K562 (cell line): ENCODE measurements at regions not wholly inside any gene's neighbourhood (a gene's known extent, or its start where the extent isn't known, plus 50 kb on each side); places are given as distances from the start of the nearest gene placed in this dataset.

ENCODE experiments used
- CTCF ChIP-seq, 3 experiments: IDR thresholded peaks in 2 of 3; conservative IDR thresholded peaks in 1 of 3; 2 replicates each; pipeline ENCODE4 v1.5.1; 2011 to 2012; ENCODE audit warnings: low read length in 3 of 3, mild to moderate bottlenecking in 3 of 3, control low read depth in 2 of 3, improper control_type of control experiment in 1 of 3, inconsistent platforms in 1 of 3, low read depth in 1 of 3, mixed read lengths in 1 of 3, moderate library complexity in 1 of 3; ENCODE audit not compliant: insufficient read depth in 2 of 3
- FOXA3 ChIP-seq, 2 experiments: fragments of 450-650 bp in 1 of 2; sonication (generic) in 1 of 2; formaldehyde crosslinking; IDR thresholded peaks in 1 of 2; conservative IDR thresholded peaks in 1 of 2; 2 replicates each; pipeline versions ENCODE4 v1.4.0 to v1.8.0; 2020 to 2022; ENCODE audit warnings: mild to moderate bottlenecking in 2 of 2, missing genetic modification reagents in 1 of 2
- KDM4B ChIP-seq, 2 experiments: fragments of 450-650 bp in 1 of 2; sonication (generic) in 1 of 2; IDR thresholded peaks; 2 replicates each; pipeline ENCODE4 v1.6.1; 2016 to 2017; ENCODE audit warnings: borderline replicate concordance in 2 of 2, antibody characterized with exemption in 1 of 2, low read depth in 1 of 2, mild to moderate bottlenecking in 1 of 2
- MLX ChIP-seq, 2 experiments: fragments of 450-650 bp in 1 of 2; sonication (generic) in 1 of 2; formaldehyde crosslinking; conservative IDR thresholded peaks; 2 replicates each; pipeline versions ENCODE4 v1.4.0 to v1.8.1; 2020 to 2022; ENCODE audit warnings: mild to moderate bottlenecking in 1 of 2, missing genetic modification reagents in 1 of 2
- NFYB ChIP-seq: IDR thresholded peaks from 2 replicates; pipeline ENCODE4 v1.6.1; 2011; ENCODE audit warnings: mild to moderate bottlenecking, moderate library complexity; ENCODE audit not compliant: insufficient read length; ENCODE audit errors: extremely low read depth
- PHB2 ChIP-seq: fragments of 450-650 bp; IDR thresholded peaks from 2 replicates; pipeline ENCODE4 v1.6.1; 2017; ENCODE audit warnings: low read depth
- POLR2A ChIP-seq: fragments of 450-650 bp; conservative IDR thresholded peaks from 2 replicates; pipeline ENCODE4 v1.6.1; 2016
- PURB ChIP-seq: sonication (generic); formaldehyde crosslinking; IDR thresholded peaks from 2 replicates; pipeline ENCODE4 v1.9.0; 2021; ENCODE audit warnings: low read depth, mild to moderate bottlenecking, missing genetic modification reagents
- SUPT5H ChIP-seq: fragments of 450-650 bp; IDR thresholded peaks from 2 replicates; pipeline ENCODE4 v1.6.1; 2016
- TCF7L2 ChIP-seq: fragments of 150-350 bp; IDR thresholded peaks from 2 replicates; pipeline ENCODE4 v1.6.1; 2016; ENCODE audit warnings: low read depth, mild to moderate bottlenecking, low read length, moderate library complexity
- TEAD2 ChIP-seq: fragments of 450-650 bp; IDR thresholded peaks from 2 replicates; pipeline ENCODE4 v1.6.1; 2016; ENCODE audit warnings: missing genetic modification characterization, control low read depth, missing compliant biosample characterization
- ZNF274 ChIP-seq: IDR thresholded peaks from 2 replicates; pipeline ENCODE4 v1.6.1; 2011; ENCODE audit warnings: low read depth, mild to moderate bottlenecking, low read length, moderate library complexity, borderline replicate concordance
- ZNF512 ChIP-seq: IDR thresholded peaks from 2 replicates; pipeline ENCODE4 v1.6.1; 2016; ENCODE audit warnings: missing genetic modification characterization, missing compliant biosample characterization
- ZNF696 ChIP-seq: fragments of 250-450 bp; sonication (Bioruptor Pico); conservative IDR thresholded peaks from 2 replicates; pipeline ENCODE4 v1.4.0; 2020; ENCODE audit warnings: mild to moderate bottlenecking, moderate library complexity

DNA sequence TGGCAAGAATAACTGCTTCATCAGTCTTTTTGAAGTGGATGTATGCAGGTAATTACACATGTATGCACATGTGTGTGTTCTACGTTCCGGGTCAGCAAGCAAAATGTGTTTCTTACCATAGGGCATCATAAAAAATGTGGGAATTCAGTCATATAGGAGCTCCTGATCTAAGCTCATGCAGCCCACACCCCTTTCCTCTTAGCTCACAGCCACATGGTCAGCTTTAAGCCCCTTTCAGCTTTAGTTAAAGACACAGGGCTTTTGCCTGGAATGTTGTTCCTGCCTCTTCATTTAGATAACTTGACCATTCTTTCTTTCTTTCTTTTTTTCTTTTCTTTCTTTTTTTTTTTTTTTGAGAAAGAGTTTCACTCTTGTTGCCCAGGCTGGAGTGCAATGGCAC, 258.1 kb downstream of the RPS24 start:
- TF ChIP-seq FOXA3 (CRISPR knock-in tag; conservative IDR thresholded peaks at IDR 0.05 in 1 of 2, IDR thresholded peaks at IDR 0.05 in 1 of 2), result no peak
- TF ChIP-seq POLR2A, result no peak
- no peak for TF ChIP-seq PURB (CRISPR knock-in tag)
- no peak for TF ChIP-seq CTCF (IDR thresholded peaks at IDR 0.05 in 2 of 3, conservative IDR thresholded peaks at IDR 0.05 in 1 of 3; ENCODE audit: insufficient read depth in 2 of 3, low read depth in 1 of 3, low read length in 3 of 3)
- no peak for TF ChIP-seq PHB2
- no peak for TF ChIP-seq SUPT5H
- TF ChIP-seq MLX (CRISPR knock-in tag; conservative IDR thresholded peaks at IDR 0.05), result no peak
- no peak for TF ChIP-seq TEAD2 (tag)
- no peak for TF ChIP-seq NFYB
- no peak for TF ChIP-seq ZNF274
- no peak for TF ChIP-seq ZNF696
- no peak for TF ChIP-seq TCF7L2
- TF ChIP-seq KDM4B (IDR thresholded peaks at IDR 0.05; ENCODE audit: borderline replicate concordance in 2 of 2, low read depth in 1 of 2), result no peak
- TF ChIP-seq ZNF512 (tag), result no peak
